ENCODE measurements at regions not wholly inside any gene's neighbourhood (a gene's known extent, or its start where the extent isn't known, plus 50 kb on each side); places are given as distances from the start of the nearest gene placed in this dataset.

DNA sequence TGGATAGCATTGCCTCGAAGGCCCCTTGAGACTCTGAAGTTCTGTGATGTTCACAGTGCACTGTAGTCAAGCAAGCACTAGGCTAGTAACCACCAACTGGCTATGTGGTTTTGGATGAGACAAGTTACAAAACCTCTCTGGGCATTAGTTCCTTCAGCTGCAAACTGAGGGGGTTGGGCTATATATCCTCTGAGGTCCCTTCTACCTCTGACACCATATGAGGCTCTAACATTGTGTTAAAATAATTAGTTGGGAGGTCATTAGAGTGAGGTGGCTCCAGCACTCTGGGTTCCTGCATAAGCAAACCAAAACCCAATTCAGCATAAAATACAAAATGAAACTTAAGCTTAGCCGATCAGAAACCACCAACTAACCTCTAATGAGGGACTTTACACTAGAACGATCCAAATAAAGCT, 209.5 kb upstream of the LRRN1 start:
- no peak for DNase-seq

DNA sequence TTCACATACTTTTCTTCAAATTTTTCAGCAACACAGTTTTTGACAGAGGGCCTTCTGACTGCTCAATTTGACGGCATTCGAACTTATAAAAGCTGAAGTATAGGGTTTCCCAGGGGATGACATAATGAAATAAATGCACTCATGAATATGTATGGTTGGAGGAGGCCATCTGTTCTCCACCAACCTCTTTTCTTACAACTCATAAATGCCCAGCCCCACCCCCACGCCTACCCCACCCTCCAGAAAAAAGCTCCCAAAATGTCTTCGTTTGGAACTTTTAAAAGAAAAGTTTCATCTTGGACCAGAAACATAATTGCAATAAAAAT, 211.6 kb upstream of the LRRN1 start:
- no peak overlapping the region for H2BK120ac ChIP-seq (ENCODE audit: insufficient read depth, low read length, poor library complexity)
- no peaks in the 10 kb centered on the region for H3K79me2 ChIP-seq (ENCODE audit: control insufficient read depth, insufficient read depth, low read length, poor library complexity)
- H3K9me3 ChIP-seq (ENCODE audit: insufficient read depth, low read depth, low read length): no peaks in the 10 kb centered on the region
- no peak for DNase-seq
- H3K9ac ChIP-seq (ENCODE audit: low read length): no peak overlapping the region
- H3K27ac ChIP-seq (ENCODE audit: low read depth, low read length): no peak overlapping the region
- H3K4me2 ChIP-seq (ENCODE audit: low read length): no peak overlapping the region
- no peak overlapping the region for H2BK12ac ChIP-seq (ENCODE audit: low read length)
- no peak overlapping the region for H2AK5ac ChIP-seq (ENCODE audit: low read length)
- no CpG with 5 or more reads among the region's 4 CpGs for WGBS (ENCODE audit: extremely low coverage, insufficient coverage, insufficient read length)
- H2BK5ac ChIP-seq (ENCODE audit: low read depth, low read length, poor library complexity): no peak overlapping the region
- no peaks in the 10 kb centered on the region for H3K36me3 ChIP-seq (ENCODE audit: control insufficient read depth in 1 of 2, insufficient read depth in 2 of 2, low read length in 2 of 2)
- H3K4me3 ChIP-seq (ENCODE audit: low read depth, low read length): no peak overlapping the region
- no peaks in the 10 kb centered on the region for H3K4me1 ChIP-seq (ENCODE audit: control insufficient read depth in 1 of 2, insufficient read depth in 2 of 2, low read length in 2 of 2)
- H3K79me1 ChIP-seq (ENCODE audit: low read length): no peaks in the 10 kb centered on the region
- no peak overlapping the region for H3K4ac ChIP-seq (ENCODE audit: low read depth, low read length)
- H3K27me3 ChIP-seq (ENCODE audit: insufficient read depth, low read length): no peaks in the 10 kb centered on the region
- no peak overlapping the region for H4K8ac ChIP-seq (ENCODE audit: low read depth, low read length)
- no peak overlapping the region for H3K14ac ChIP-seq (ENCODE audit: low read length)
- H3K23ac ChIP-seq (ENCODE audit: low read length): no peak overlapping the region
- no peak overlapping the region for H3K18ac ChIP-seq (ENCODE audit: low read length)
- H4K91ac ChIP-seq (ENCODE audit: low read depth, low read length): no peak overlapping the region
- H2AFZ ChIP-seq (ENCODE audit: insufficient read depth, low read length, poor library complexity): no peak overlapping the region
- H4K12ac ChIP-seq (ENCODE audit: low read depth, low read length): no peak overlapping the region

More for the DNA sequence above, 209.5 kb upstream of the LRRN1 start:
- H3K9me3 ChIP-seq (ENCODE audit: insufficient read depth, low read depth, low read length): no peaks in the 10 kb centered on the region
- no peak overlapping the region for H3K4me3 ChIP-seq (ENCODE audit: low read depth, low read length)
- H3K14ac ChIP-seq (ENCODE audit: low read length): no peak overlapping the region
- H2BK5ac ChIP-seq (ENCODE audit: low read depth, low read length, poor library complexity): no peak overlapping the region
- H3K4me1 ChIP-seq (ENCODE audit: control insufficient read depth in 1 of 2, insufficient read depth in 2 of 2, low read length in 2 of 2): no peaks in the 10 kb centered on the region
- H2AK5ac ChIP-seq (ENCODE audit: low read length): no peak overlapping the region
- H3K18ac ChIP-seq (ENCODE audit: low read length): no peak overlapping the region
- H2BK12ac ChIP-seq (ENCODE audit: low read length): no peak overlapping the region
- no peak overlapping the region for H2BK120ac ChIP-seq (ENCODE audit: insufficient read depth, low read length, poor library complexity)
- H3K9ac ChIP-seq (ENCODE audit: low read length): no peak overlapping the region
- H3K4ac ChIP-seq (ENCODE audit: low read depth, low read length): no peak overlapping the region
- no peak overlapping the region for H3K23ac ChIP-seq (ENCODE audit: low read length)
- no peaks in the 10 kb centered on the region for H3K27me3 ChIP-seq (ENCODE audit: insufficient read depth, low read length)
- WGBS (ENCODE audit: extremely low coverage, insufficient coverage, insufficient read length): no CpG with 5 or more reads among the region's 3 CpGs
- H4K8ac ChIP-seq (ENCODE audit: low read depth, low read length): no peak overlapping the region
- no peaks in the 10 kb centered on the region for H3K36me3 ChIP-seq (ENCODE audit: control insufficient read depth in 1 of 2, insufficient read depth in 2 of 2, low read length in 2 of 2)
- no peak overlapping the region for H3K27ac ChIP-seq (ENCODE audit: low read depth, low read length)
- H3K79me1 ChIP-seq (ENCODE audit: low read length): no peaks in the 10 kb centered on the region
- no peak overlapping the region for H3K4me2 ChIP-seq (ENCODE audit: low read length)
- no peak overlapping the region for H2AFZ ChIP-seq (ENCODE audit: insufficient read depth, low read length, poor library complexity)
- no peaks in the 10 kb centered on the region for H3K79me2 ChIP-seq (ENCODE audit: control insufficient read depth, insufficient read depth, low read length, poor library complexity)
- H4K12ac ChIP-seq (ENCODE audit: low read depth, low read length): no peak overlapping the region
- no peak overlapping the region for H4K91ac ChIP-seq (ENCODE audit: low read depth, low read length)

DNA sequence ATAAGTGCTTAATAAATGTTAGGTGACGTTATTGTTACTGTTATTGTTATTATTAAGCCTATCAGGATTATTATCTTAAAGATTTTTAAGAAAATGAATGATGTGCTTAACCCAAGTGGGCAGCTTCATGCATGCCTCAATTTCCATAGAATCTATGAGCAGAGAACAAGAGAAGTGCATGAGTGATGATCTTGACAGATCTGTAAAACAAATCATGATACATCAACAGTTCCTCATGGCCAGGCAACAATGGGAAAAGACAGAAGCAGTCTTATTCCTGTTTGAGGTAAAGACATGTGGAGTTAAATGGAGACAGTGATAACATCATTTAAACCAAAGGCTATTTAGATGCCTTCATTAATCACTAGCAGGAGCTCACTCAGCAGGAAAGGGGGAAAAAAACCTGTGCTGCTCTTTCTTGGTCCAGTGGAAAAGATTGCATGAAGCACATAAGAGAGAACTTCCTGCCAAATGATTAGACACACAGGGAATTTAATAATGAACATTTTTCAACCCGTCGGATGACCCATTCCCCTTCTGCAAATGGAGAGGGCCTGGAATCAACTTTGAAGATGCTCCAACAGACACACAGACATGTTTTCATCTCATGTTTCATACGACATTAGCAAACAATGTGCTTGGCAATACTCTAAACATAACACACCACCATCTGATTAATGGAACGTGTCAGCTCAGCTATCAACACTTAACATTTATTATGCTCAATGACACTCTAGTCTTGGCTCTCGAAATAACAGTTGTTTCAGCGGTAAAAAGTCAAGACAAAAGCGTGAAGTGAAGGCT, 212.2 kb upstream of the LRRN1 start:
- H3K4me1 ChIP-seq (ENCODE audit: control insufficient read depth in 1 of 2, insufficient read depth in 2 of 2, low read length in 2 of 2): no peaks in the 10 kb centered on the region
- H2BK5ac ChIP-seq (ENCODE audit: low read depth, low read length, poor library complexity): no peak overlapping the region
- WGBS (ENCODE audit: extremely low coverage, insufficient coverage, insufficient read length): no CpG with 5 or more reads among the region's 8 CpGs
- no peak overlapping the region for H3K4me3 ChIP-seq (ENCODE audit: low read depth, low read length)
- H4K91ac ChIP-seq (ENCODE audit: low read depth, low read length): no peak overlapping the region
- no peaks in the 10 kb centered on the region for H3K79me2 ChIP-seq (ENCODE audit: control insufficient read depth, insufficient read depth, low read length, poor library complexity)
- no peak overlapping the region for H2BK120ac ChIP-seq (ENCODE audit: insufficient read depth, low read length, poor library complexity)
- no peak overlapping the region for H3K14ac ChIP-seq (ENCODE audit: low read length)
- H4K8ac ChIP-seq (ENCODE audit: low read depth, low read length): no peak overlapping the region
- no peak overlapping the region for H3K27ac ChIP-seq (ENCODE audit: low read depth, low read length)
- H2AFZ ChIP-seq (ENCODE audit: insufficient read depth, low read length, poor library complexity): no peak overlapping the region
- no peaks in the 10 kb centered on the region for H3K79me1 ChIP-seq (ENCODE audit: low read length)
- no peak overlapping the region for H3K9ac ChIP-seq (ENCODE audit: low read length)
- DNase-seq: no peak
- no peak overlapping the region for H3K4me2 ChIP-seq (ENCODE audit: low read length)
- H2AK5ac ChIP-seq (ENCODE audit: low read length): no peak overlapping the region
- no peak overlapping the region for H2BK12ac ChIP-seq (ENCODE audit: low read length)
- H3K18ac ChIP-seq (ENCODE audit: low read length): no peak overlapping the region
- no peak overlapping the region for H3K4ac ChIP-seq (ENCODE audit: low read depth, low read length)
- no peaks in the 10 kb centered on the region for H3K9me3 ChIP-seq (ENCODE audit: insufficient read depth, low read depth, low read length)
- no peaks in the 10 kb centered on the region for H3K27me3 ChIP-seq (ENCODE audit: insufficient read depth, low read length)
- no peak overlapping the region for H4K12ac ChIP-seq (ENCODE audit: low read depth, low read length)
- no peaks in the 10 kb centered on the region for H3K36me3 ChIP-seq (ENCODE audit: control insufficient read depth in 1 of 2, insufficient read depth in 2 of 2, low read length in 2 of 2)
- H3K23ac ChIP-seq (ENCODE audit: low read length): no peak overlapping the region

DNA sequence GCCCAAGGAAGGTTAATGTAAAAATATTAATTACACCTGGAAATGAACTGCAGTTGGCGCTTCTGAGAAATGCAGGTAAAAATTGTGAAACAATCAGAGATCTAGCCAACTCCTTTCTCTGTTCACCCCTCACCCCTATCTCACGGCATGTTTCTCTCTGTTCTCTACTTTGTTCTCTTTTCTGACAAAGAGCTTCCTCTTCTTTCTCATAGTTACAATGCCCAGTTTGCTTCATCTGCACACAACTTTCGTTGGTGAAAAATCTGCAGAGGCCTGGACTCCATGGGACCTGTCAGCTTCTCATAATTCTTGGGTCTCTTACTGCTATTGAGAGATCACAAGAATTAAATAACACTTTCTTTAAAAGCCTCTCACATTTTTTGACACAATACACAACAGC, 212.9 kb upstream of the LRRN1 start:
- no peaks in the 10 kb centered on the region for H3K79me2 ChIP-seq (ENCODE audit: control insufficient read depth, insufficient read depth, low read length, poor library complexity)
- H3K79me1 ChIP-seq (ENCODE audit: low read length): no peaks in the 10 kb centered on the region

More for the DNA sequence above, 212.9 kb upstream of the LRRN1 start:
- H3K9me3 ChIP-seq (ENCODE audit: insufficient read depth, low read depth, low read length): no peaks in the 10 kb centered on the region
- no peak overlapping the region for H3K9ac ChIP-seq (ENCODE audit: low read length)
- H3K27ac ChIP-seq (ENCODE audit: low read depth, low read length): no peak overlapping the region
- no peak overlapping the region for H2BK120ac ChIP-seq (ENCODE audit: insufficient read depth, low read length, poor library complexity)
- H3K14ac ChIP-seq (ENCODE audit: low read length): no peak overlapping the region
- WGBS (ENCODE audit: extremely low coverage, insufficient coverage, insufficient read length): no CpG with 5 or more reads among the region's 3 CpGs
- no peak overlapping the region for H3K4me2 ChIP-seq (ENCODE audit: low read length)
- H2AFZ ChIP-seq (ENCODE audit: insufficient read depth, low read length, poor library complexity): no peak overlapping the region
- H2BK12ac ChIP-seq (ENCODE audit: low read length): no peak overlapping the region
- no peak overlapping the region for H4K91ac ChIP-seq (ENCODE audit: low read depth, low read length)
- no peaks in the 10 kb centered on the region for H3K4me1 ChIP-seq (ENCODE audit: control insufficient read depth in 1 of 2, insufficient read depth in 2 of 2, low read length in 2 of 2)
- H3K36me3 ChIP-seq (ENCODE audit: control insufficient read depth in 1 of 2, insufficient read depth in 2 of 2, low read length in 2 of 2): no peaks in the 10 kb centered on the region
- H3K27me3 ChIP-seq (ENCODE audit: insufficient read depth, low read length): no peaks in the 10 kb centered on the region
- no peak overlapping the region for H3K23ac ChIP-seq (ENCODE audit: low read length)
- DNase-seq: no peak
- no peak overlapping the region for H4K8ac ChIP-seq (ENCODE audit: low read depth, low read length)
- no peak overlapping the region for H4K12ac ChIP-seq (ENCODE audit: low read depth, low read length)
- no peak overlapping the region for H2BK5ac ChIP-seq (ENCODE audit: low read depth, low read length, poor library complexity)
- H3K4ac ChIP-seq (ENCODE audit: low read depth, low read length): no peak overlapping the region
- H2AK5ac ChIP-seq (ENCODE audit: low read length): no peak overlapping the region
- no peak overlapping the region for H3K4me3 ChIP-seq (ENCODE audit: low read depth, low read length)
- H3K18ac ChIP-seq (ENCODE audit: low read length): no peak overlapping the region

Measured in trophoblast cell (in vitro differentiated cells and primary cell).